ENCODE measurements at regions not wholly inside any gene's neighbourhood (a gene's known extent, or its start where the extent isn't known, plus 50 kb on each side); places are given as distances from the start of the nearest gene placed in this dataset.

- no peak for TF ChIP-seq CTCF (IDR thresholded peaks at IDR 0.05)
- TF ChIP-seq POLR2AphosphoS5 (IDR thresholded peaks at IDR 0.05): no peak
Observed at GRCh38 chr7:113408999-113409398, 290.6 kb upstream of the SMIM30 start.

Data from suprapubic skin (tissue), 3 donors.